HCT116 (cell line): ENCODE measurements at regions not wholly inside any gene's neighbourhood (a gene's known extent, or its start where the extent isn't known, plus 50 kb on each side); places are given as distances from the start of the nearest gene placed in this dataset.

Experiments
- ATAC-seq: fragments of 200-7000 bp; cut with Tn5 transposase; 2 replicates; pipeline ENCODE4 v1.9.1; 2020; ENCODE audit warnings: mild to moderate bottlenecking, moderate library complexity
- BruUV-seq: library from RNA; stranded (reverse); fragments of 400-500 nt; replicated peaks from 2 replicates; lab custom pipeline; 2021; lab: Mats Ljungman, UMichigan
- CTCF ChIA-PET: fragments of 300-600 bp; sonication (Branson Sonifier 250); formaldehyde crosslinking; loops from one replicate; lab custom pipeline; 2021; ENCODE audit warnings: antibody characterized with exemption; lab: Charles Lee
- POLR2A ChIA-PET: fragments of 300-600, 350-600 bp; sonication (Branson Sonifier 250); formaldehyde crosslinking; loops from one replicate; lab custom pipeline; 2021; ENCODE audit warnings: antibody characterized with exemption; lab: Charles Lee
- RAD21 ChIA-PET, 2 experiments: fragments of 300-600 bp; sonication (Branson Sonifier 250); formaldehyde crosslinking; loops; one replicate each; lab custom pipeline; 2023; ENCODE audit warnings: low total read pairs in 2 of 2; ENCODE audit not compliant: uncharacterized antibody in 2 of 2, unreplicated experiment in 2 of 2, low non-redundant PET in 1 of 2; lab: Charles Lee
- DNase-seq: peaks from one replicate; pipeline ENCODE4 v3.0.0-alpha.2; 2010; ENCODE audit warnings: low read depth, low spot score
- H2AFZ ChIP-seq: fragments of 200-600 bp; shearing (Covaris generic), sonication (generic); 2 replicates; pipeline ENCODE4 v1.6.1; 2017; ENCODE audit warnings: low read depth, mixed run types, mixed read lengths, antibody characterized with exemption, low read length; ENCODE audit not compliant: poor library complexity, severe bottlenecking
- H3K27ac ChIP-seq: 2 replicates; pipeline ENCODE4 v1.5.1; 2012; ENCODE audit warnings: low read depth, low read length
- H3K27me3 ChIP-seq: fragments of 200-600 bp; sonication (generic); 2 replicates; pipeline ENCODE4 v1.6.1; 2016; ENCODE audit warnings: mixed run types, low read length, mixed read lengths; ENCODE audit not compliant: insufficient read depth
- H3K36me3 ChIP-seq, 2 experiments: fragments of 200-500 bp in 1 of 2; fragments of 200-600 bp in 1 of 2; sonication (Bioruptor generic) in 1 of 2; sonication (generic) in 1 of 2; 2 replicates each; pipeline versions ENCODE4 v1.5.1 to v1.6.1; 2014 to 2016; ENCODE audit warnings: low read length in 2 of 2, inconsistent platforms in 1 of 2, mixed read lengths in 1 of 2, mixed run types in 1 of 2; ENCODE audit not compliant: insufficient read depth in 2 of 2, control insufficient read depth in 1 of 2
- H3K4me1 ChIP-seq, 2 experiments: fragments of 200-600 bp in 1 of 2; sonication (generic) in 1 of 2; 2 replicates each; pipeline versions ENCODE4 v1.5.1 to v1.6.1; 2012 to 2017; ENCODE audit warnings: low read length in 2 of 2, inconsistent platforms in 1 of 2, mild to moderate bottlenecking in 1 of 2, mixed read lengths in 1 of 2, mixed run types in 1 of 2, moderate library complexity in 1 of 2; ENCODE audit not compliant: insufficient read depth in 2 of 2, control insufficient read depth in 1 of 2
- H3K4me2 ChIP-seq: fragments of 200-600 bp; sonication (generic); 2 replicates; pipeline ENCODE4 v1.6.1; 2017; ENCODE audit warnings: mixed run types, low read length, mixed read lengths
- H3K4me3 ChIP-seq, 2 experiments: fragments of 200-600 bp in 1 of 2; sonication (generic) in 1 of 2; replicated peaks in 1 of 2; 2 replicates each; pipeline ENCODE4 v1.5.1; 2011 to 2016; ENCODE audit warnings: low read length in 2 of 2, control low read depth in 1 of 2, low read depth in 1 of 2, mild to moderate bottlenecking in 1 of 2, mixed read lengths in 1 of 2, mixed run types in 1 of 2
- H3K79me2 ChIP-seq: fragments of 200-600 bp; sonication (generic); 2 replicates; pipeline ENCODE4 v1.6.1; 2017; ENCODE audit warnings: mild to moderate bottlenecking, mixed run types, low read length, moderate library complexity, mixed read lengths; ENCODE audit not compliant: insufficient read depth
- H3K9ac ChIP-seq: fragments of 200-600 bp; sonication (generic); 2 replicates; pipeline ENCODE4 v1.6.1; 2016; ENCODE audit warnings: low read length, mixed read lengths
- H3K9me2 ChIP-seq: fragments of 200-600 bp; sonication (generic), shearing (Covaris generic); 2 replicates; pipeline ENCODE4 v1.6.1; 2017; ENCODE audit warnings: mixed run types, mild to moderate bottlenecking, moderate library complexity; ENCODE audit not compliant: insufficient read depth
- H3K9me3 ChIP-seq, 2 experiments: fragments of 200-500 bp in 1 of 2; fragments of 200-600 bp in 1 of 2; sonication (Bioruptor generic) in 1 of 2; sonication (generic) in 1 of 2; 2 replicates each; pipeline ENCODE4 v1.6.1; 2014 to 2017; ENCODE audit warnings: low read length in 2 of 2, mixed read lengths in 2 of 2, inconsistent platforms in 1 of 2, low read depth in 1 of 2, mild to moderate bottlenecking in 1 of 2, mixed run types in 1 of 2, moderate library complexity in 1 of 2; ENCODE audit not compliant: control insufficient read depth in 1 of 2, insufficient read depth in 1 of 2
- H4K20me1 ChIP-seq: fragments of 200-600 bp; sonication (generic), shearing (Covaris generic); 2 replicates; pipeline ENCODE4 v1.6.1; 2017; ENCODE audit warnings: mixed run types, mild to moderate bottlenecking, moderate library complexity; ENCODE audit not compliant: insufficient read depth
- ATF3 ChIP-seq: IDR thresholded peaks from 2 replicates; pipeline ENCODE4 v1.6.1; 2012
- CTCF ChIP-seq, 3 experiments: fragments of 200-600 bp in 1 of 3; sonication (generic) in 1 of 3; IDR thresholded peaks in 2 of 3; conservative IDR thresholded peaks in 1 of 3; 2 replicates each; pipeline ENCODE4 v1.5.1; 2012 to 2017; ENCODE audit warnings: low read depth in 2 of 3, low read length in 2 of 3, antibody characterized with exemption in 1 of 3, borderline replicate concordance in 1 of 3, control low read depth in 1 of 3, mild to moderate bottlenecking in 1 of 3, mixed read lengths in 1 of 3, mixed run types in 1 of 3, moderate library complexity in 1 of 3; ENCODE audit not compliant: insufficient read depth in 1 of 3
- EZH2 ChIP-seq: fragments of 200-600 bp; sonication (generic); IDR thresholded peaks from 2 replicates; pipeline ENCODE4 v1.6.1; 2017; ENCODE audit warnings: antibody characterized with exemption, mixed run types
- MAX ChIP-seq: IDR thresholded peaks from 2 replicates; pipeline ENCODE4 v1.6.1; 2012
- POLR2A ChIP-seq: IDR thresholded peaks from 2 replicates; pipeline ENCODE4 v1.7.0; 2011; ENCODE audit warnings: borderline replicate concordance; ENCODE audit not compliant: insufficient read depth, insufficient read length; ENCODE audit errors: extremely low read depth
- POLR2AphosphoS5 ChIP-seq: IDR thresholded peaks from 2 replicates; pipeline ENCODE4 v1.6.1; 2011; ENCODE audit warnings: mild to moderate bottlenecking, low read depth, low read length, moderate library complexity
- SP1 ChIP-seq: IDR thresholded peaks from 2 replicates; pipeline ENCODE4 v1.6.1; 2012; ENCODE audit warnings: low read depth
- SRF ChIP-seq: IDR thresholded peaks from 2 replicates; pipeline ENCODE4 v1.6.1; 2012; ENCODE audit warnings: low read depth
- YY1 ChIP-seq: IDR thresholded peaks from 2 replicates; pipeline ENCODE4 v1.6.1; 2011; ENCODE audit warnings: low read length, low read depth, moderate library complexity, mild to moderate bottlenecking; ENCODE audit not compliant: insufficient replicate concordance; ENCODE audit errors: extremely low read depth
- ZNF274 ChIP-seq: fragments of 200-500 bp; sonication (Bioruptor generic); IDR thresholded peaks from 2 replicates; pipeline ENCODE4 v1.6.1; 2014; ENCODE audit warnings: mild to moderate bottlenecking, low read depth, low read length, inconsistent platforms
- intact Hi-C: fragments of 100-400 bp; cut with micrococcal nuclease; formaldehyde crosslinking; loops from 2 replicates; pipeline ENCODE4 v1.10.0; 2022

GRCh38 chr18:56130481-56130880 lies 507.9 kb downstream of the TXNL1 start:
- POLR2A ChIA-PET = no interaction called here

GRCh38 chr18:56128153-56128791 lies 510.1 kb downstream of the TXNL1 start:
- H2AFZ ChIP-seq = no peak overlapping the region
- no TSS peak for BruUV-seq
- no peak for ATAC-seq
- no peak overlapping the region for H3K27ac ChIP-seq
- peaks cover 10 to 13% of the 10 kb centered on the region in 2 experiments; a peak in 2 of 4 replicates for H3K9me3 ChIP-seq
- intact Hi-C loops = no loop called here
- TF ChIP-seq POLR2A (no peak), ZNF274 (no peak), POLR2AphosphoS5 (no peak), ATF3 (no peak), CTCF (IDR thresholded peaks at IDR 0.05 in 2 of 3, conservative IDR thresholded peaks at IDR 0.05 in 1 of 3; ENCODE audit: borderline replicate concordance in 1 of 3, insufficient read depth in 1 of 3, low read depth in 2 of 3, low read length in 2 of 3) (no peak), SRF (no peak), SP1 (no peak), EZH2 (no peak)
- TF ChIP-seq, all 23 proteins: peak for 0
- no peak for DNase-seq
- H3K27me3 ChIP-seq = no peaks in the 10 kb centered on the region
- H3K9ac ChIP-seq = no peak overlapping the region
- no peaks in the 10 kb centered on the region for H3K4me1 ChIP-seq
- no peaks in the 10 kb centered on the region for H4K20me1 ChIP-seq
- POLR2A ChIA-PET = no interaction called here
- no peaks in the 10 kb centered on the region for H3K9me2 ChIP-seq
- H3K4me3 ChIP-seq = no peak overlapping the region
- RAD21 ChIA-PET = no interaction called here
- H3K36me3 ChIP-seq = no peaks in the 10 kb centered on the region
- no peak overlapping the region for H3K4me2 ChIP-seq
- no peaks in the 10 kb centered on the region for H3K79me2 ChIP-seq
- CTCF ChIA-PET = no interaction called here

More at GRCh38 chr18:56130481-56130880, 507.9 kb downstream of the TXNL1 start:
- ChIA-PET CTCF (no interaction called here), RAD21 (no interaction called here)
- no peaks in the 10 kb centered on the region for H3K4me1 ChIP-seq
- no peak overlapping the region for H3K4me2 ChIP-seq
- intact Hi-C loops = no loop called here
- no peaks in the 10 kb centered on the region for H3K79me2 ChIP-seq
- H4K20me1 ChIP-seq = no peaks in the 10 kb centered on the region
- no peak for TF ChIP-seq MAX
- TF ChIP-seq YY1 = no peak
- TF ChIP-seq POLR2A = no peak
- H3K9ac ChIP-seq = no peak overlapping the region
- H3K4me3 ChIP-seq = no peak overlapping the region
- H3K9me2 ChIP-seq = no peaks in the 10 kb centered on the region
- no TSS peak for BruUV-seq
- peaks cover 9 to 13% of the 10 kb centered on the region in 2 experiments; a peak in 2 of 4 replicates for H3K9me3 ChIP-seq
- H3K27ac ChIP-seq = no peak overlapping the region
- no peaks in the 10 kb centered on the region for H3K27me3 ChIP-seq
- H3K36me3 ChIP-seq = no peaks in the 10 kb centered on the region
- DNase-seq (no peak), ATAC-seq (no peak)
- no peak overlapping the region for H2AFZ ChIP-seq
